Adrenal gland (tissue), 9 donors: ENCODE measurements at regions not wholly inside any gene's neighbourhood (a gene's known extent, or its start where the extent isn't known, plus 50 kb on each side); places are given as distances from the start of the nearest gene placed in this dataset.
"Not testable (repeated sequence)": the region's sequence is repeated elsewhere in the genome, so short reads cannot be mapped to it uniquely, and the experiment has no call there.

Experiments
- DNase-seq, 7 donors: peaks; one replicate each; pipeline ENCODE4 v3.0.0-alpha.2; 2019 to 2020
- H3K27ac ChIP-seq, 5 donors: fragments of 200-600 bp; sonication (generic) in 4 of 5; 1 replicate in 3 of 5; 2 replicates in 2 of 5; pipeline versions ENCODE4 v1.5.1 to v1.8.0; 2016 to 2020; ENCODE audit warnings: mild to moderate bottlenecking in 1 of 5
- H3K27me3 ChIP-seq: fragments of 200-600 bp; 2 replicates; pipeline ENCODE4 v1.8.0; 2021
- H3K36me3 ChIP-seq, 2 donors: fragments of 200-600 bp; replicated peaks in 1 of 2; 1 replicate in 1 of 2; 2 replicates in 1 of 2; pipeline versions ENCODE4 v1.5.1 to v1.8.0; 2018 to 2022
- H3K4me1 ChIP-seq, 2 donors: fragments of 200-600 bp; replicated peaks in 1 of 2; 1 replicate in 1 of 2; 2 replicates in 1 of 2; pipeline versions ENCODE4 v1.5.1 to v1.8.0; 2018 to 2021
- H3K4me3 ChIP-seq, 4 donors: fragments of 200-600 bp; sonication (generic) in 3 of 4; one replicate each; pipeline ENCODE4 v1.5.1; 2016 to 2018
- H3K9me3 ChIP-seq, 3 donors: fragments of 200-600 bp; sonication (generic) in 1 of 3; replicated peaks in 1 of 3; 1 replicate in 2 of 3; 2 replicates in 1 of 3; pipeline versions ENCODE4 v1.5.1 to v1.8.0; 2016 to 2021
- POLR2A ChIP-seq, 2 donors: fragments of 450-650 bp; IDR thresholded peaks; one replicate each; pipeline ENCODE4 v1.6.1; 2017; ENCODE audit warnings: antibody characterized with exemption in 2 of 2, mild to moderate bottlenecking in 2 of 2, moderate library complexity in 1 of 2
- WGBS, 4 donors: extraction: QIAGEN DNeasy Blood & Tissue Kit in 2 of 4; methylation state at CpG; one replicate each; pipeline versions ENCODE4 v1.1.5 to v1.1.7; 2013 to 2017; 5-methylcytosine and 5-hydroxymethylcytosine counted together
- intact Hi-C, 2 donors: fragments of 100-400 bp; cut with DNase I; formaldehyde crosslinking; loops; one replicate each; pipeline versions ENCODE4 v1.14.1 to v1.15.0; 2022 to 2023
- TF ChIP-seq, protein P1 (sequence below), 6 experiments: fragments of 450-650 bp in 4 of 6; fragments of 200-600 bp in 2 of 6; sonication (generic) in 1 of 6; IDR thresholded peaks; 1 replicate in 5 of 6; 2 replicates in 1 of 6; pipeline versions ENCODE4 v1.5.1 to v1.8.0; 2016 to 2021; ENCODE audit warnings: antibody characterized with exemption in 6 of 6, mild to moderate bottlenecking in 2 of 6, moderate library complexity in 1 of 6
- donor health status: healthy with polysubstance abuse.
- donor health status: Bipolar disorder and iron deficiency.
- donor health status: DM: yes; HTN: yes; CAD: no.
- donor health status: DM: no; HTN: no; CAD: no.
- donor health status: DM: no; HTN: no; CAD: no.

DNA sequence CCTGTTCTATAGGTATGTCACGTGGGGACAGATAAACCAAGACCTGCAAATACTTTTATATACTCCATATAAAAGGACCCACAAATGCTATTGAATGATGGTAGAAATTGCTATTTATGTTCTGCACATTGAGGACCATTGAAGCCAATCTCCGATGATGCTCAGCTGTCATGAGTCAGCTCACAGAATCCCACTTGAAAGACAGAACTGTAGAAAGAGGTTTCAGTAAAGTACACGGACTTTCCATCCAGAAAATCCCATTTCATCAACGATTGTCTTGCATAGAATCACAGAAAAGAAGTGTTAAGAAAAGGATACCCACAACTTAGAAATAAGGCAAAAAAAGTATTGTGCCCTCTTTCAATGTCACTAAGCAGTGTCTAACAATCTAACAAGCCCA is 169.0 kb upstream of the COPS8 start:
- no peak for DNase-seq
- TF ChIP-seq, protein P1, sequence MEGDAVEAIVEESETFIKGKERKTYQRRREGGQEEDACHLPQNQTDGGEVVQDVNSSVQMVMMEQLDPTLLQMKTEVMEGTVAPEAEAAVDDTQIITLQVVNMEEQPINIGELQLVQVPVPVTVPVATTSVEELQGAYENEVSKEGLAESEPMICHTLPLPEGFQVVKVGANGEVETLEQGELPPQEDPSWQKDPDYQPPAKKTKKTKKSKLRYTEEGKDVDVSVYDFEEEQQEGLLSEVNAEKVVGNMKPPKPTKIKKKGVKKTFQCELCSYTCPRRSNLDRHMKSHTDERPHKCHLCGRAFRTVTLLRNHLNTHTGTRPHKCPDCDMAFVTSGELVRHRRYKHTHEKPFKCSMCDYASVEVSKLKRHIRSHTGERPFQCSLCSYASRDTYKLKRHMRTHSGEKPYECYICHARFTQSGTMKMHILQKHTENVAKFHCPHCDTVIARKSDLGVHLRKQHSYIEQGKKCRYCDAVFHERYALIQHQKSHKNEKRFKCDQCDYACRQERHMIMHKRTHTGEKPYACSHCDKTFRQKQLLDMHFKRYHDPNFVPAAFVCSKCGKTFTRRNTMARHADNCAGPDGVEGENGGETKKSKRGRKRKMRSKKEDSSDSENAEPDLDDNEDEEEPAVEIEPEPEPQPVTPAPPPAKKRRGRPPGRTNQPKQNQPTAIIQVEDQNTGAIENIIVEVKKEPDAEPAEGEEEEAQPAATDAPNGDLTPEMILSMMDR (IDR thresholded peaks at IDR 0.05) = no peak
- H3K36me3 ChIP-seq = no peaks in the 10 kb centered on the region
- no peak overlapping the region for H3K4me3 ChIP-seq
- intact Hi-C loops = no loop called here
- WGBS, 4 donors = 72 to 88% (median 82%) methylated on average over 4 of the region's 4 CpGs
- no peaks in the 10 kb centered on the region for H3K27me3 ChIP-seq
- H3K9me3 ChIP-seq = no peaks in the 10 kb centered on the region
- no peaks in the 10 kb centered on the region for H3K4me1 ChIP-seq
- no peak overlapping the region for H3K27ac ChIP-seq

DNA sequence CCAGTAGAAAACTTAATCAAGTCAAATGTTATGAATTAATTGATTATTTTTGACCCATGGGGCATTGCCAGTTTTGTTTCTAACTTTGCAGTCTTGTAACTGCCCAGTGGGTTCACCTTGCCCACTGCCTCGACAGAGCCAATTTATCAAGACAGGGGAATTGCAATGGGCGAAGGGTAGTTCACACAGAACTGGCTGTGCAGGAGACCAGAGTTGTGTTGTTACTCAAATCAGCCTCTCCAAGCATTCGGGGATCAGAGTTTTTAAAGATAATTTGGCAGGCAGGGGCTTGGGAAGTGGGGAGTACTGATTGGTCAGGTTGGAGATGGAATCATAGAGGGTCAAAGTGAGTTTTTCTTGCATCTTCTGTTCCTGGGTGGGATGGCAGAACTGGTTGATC is 168.5 kb upstream of the COPS8 start:
- TF ChIP-seq, protein P1 (IDR thresholded peaks at IDR 0.05) = no peak
- no peak for TF ChIP-seq POLR2A (IDR thresholded peaks at IDR 0.05)
- WGBS, 4 donors = 70 to 88% (median 85%) methylated on average over 3 of the region's 3 CpGs

DNA sequence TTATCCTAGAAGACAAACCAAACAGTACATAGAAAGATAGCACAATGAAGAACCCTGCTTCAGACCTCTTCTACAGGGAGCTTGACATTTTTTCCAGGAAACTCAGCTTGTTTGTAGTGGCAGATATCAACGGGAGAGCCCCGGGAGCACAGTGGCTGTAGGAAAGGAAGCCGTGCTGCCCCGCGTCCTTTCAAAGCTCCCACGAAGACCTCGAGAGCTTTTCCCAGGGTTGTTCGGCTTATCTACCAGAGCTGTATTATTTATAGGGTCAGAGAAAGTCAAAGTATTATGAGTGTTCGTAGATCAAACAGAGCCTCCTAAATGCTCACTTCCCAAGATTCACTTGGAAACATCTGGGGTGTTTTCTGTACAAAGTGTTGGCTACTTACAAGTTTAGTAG is 167.1 kb upstream of the COPS8 start:
- Histone ChIP-seq H3K36me3 (no peaks in the 10 kb centered on the region), H3K4me3 (no peak overlapping the region), H3K4me1 (no peaks in the 10 kb centered on the region), H3K27me3 (no peaks in the 10 kb centered on the region), H3K9me3 (no peaks in the 10 kb centered on the region), H3K27ac (no peak overlapping the region)
- TF ChIP-seq, protein P1 (IDR thresholded peaks at IDR 0.05) = no peak
- TF ChIP-seq POLR2A (IDR thresholded peaks at IDR 0.05) = no peak
- intact Hi-C loops = no loop called here
- DNase-seq = peak in 1 of 7 donors; percentile 9
- WGBS, 4 donors = 19 to 28% (median 23%) methylated on average over 9 of the region's 9 CpGs

More for the DNA sequence above, 168.5 kb upstream of the COPS8 start:
- Histone ChIP-seq H3K36me3 (no peaks in the 10 kb centered on the region), H3K4me3 (no peak overlapping the region), H3K27ac (no peak overlapping the region), H3K27me3 (no peaks in the 10 kb centered on the region), H3K4me1 (no peaks in the 10 kb centered on the region), H3K9me3 (no peaks in the 10 kb centered on the region)
- intact Hi-C loops = no loop called here
- no peak for DNase-seq

DNA sequence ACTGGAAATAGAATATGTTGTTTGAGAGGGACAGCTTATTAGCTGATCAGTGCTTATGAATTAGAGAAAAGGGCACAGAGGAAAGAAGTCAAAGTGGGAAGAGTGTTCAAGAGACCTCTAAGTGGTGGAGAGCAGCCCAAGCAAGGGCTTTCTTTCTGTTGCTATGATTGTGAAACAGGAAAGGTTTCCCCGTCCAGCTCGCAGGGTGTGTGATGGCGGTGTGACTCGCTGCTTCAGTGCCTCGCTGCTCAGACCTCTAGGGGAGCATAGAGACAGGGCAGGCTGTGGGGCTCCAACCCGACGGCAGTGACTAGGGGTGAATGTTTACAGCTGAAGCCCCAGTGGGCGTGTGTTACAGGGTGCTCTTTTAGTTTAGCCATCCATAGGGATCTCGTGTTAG is 166.5 kb upstream of the COPS8 start:
- H3K9me3 ChIP-seq = no peaks in the 10 kb centered on the region
- no peak overlapping the region for H3K4me3 ChIP-seq
- H3K4me1 ChIP-seq = no peaks in the 10 kb centered on the region
- TF ChIP-seq, protein P1 (IDR thresholded peaks at IDR 0.05) = no peak
- TF ChIP-seq POLR2A (IDR thresholded peaks at IDR 0.05) = no peak
- no peak overlapping the region for H3K27ac ChIP-seq
- H3K27me3 ChIP-seq = no peaks in the 10 kb centered on the region
- peak in 1 of 7 donors; percentile 8 for DNase-seq
- 71 to 86% (median 78%) methylated on average over 9 of the region's 9 CpGs for WGBS, 4 donors
- no peaks in the 10 kb centered on the region for H3K36me3 ChIP-seq
- intact Hi-C loops = no loop called here

DNA sequence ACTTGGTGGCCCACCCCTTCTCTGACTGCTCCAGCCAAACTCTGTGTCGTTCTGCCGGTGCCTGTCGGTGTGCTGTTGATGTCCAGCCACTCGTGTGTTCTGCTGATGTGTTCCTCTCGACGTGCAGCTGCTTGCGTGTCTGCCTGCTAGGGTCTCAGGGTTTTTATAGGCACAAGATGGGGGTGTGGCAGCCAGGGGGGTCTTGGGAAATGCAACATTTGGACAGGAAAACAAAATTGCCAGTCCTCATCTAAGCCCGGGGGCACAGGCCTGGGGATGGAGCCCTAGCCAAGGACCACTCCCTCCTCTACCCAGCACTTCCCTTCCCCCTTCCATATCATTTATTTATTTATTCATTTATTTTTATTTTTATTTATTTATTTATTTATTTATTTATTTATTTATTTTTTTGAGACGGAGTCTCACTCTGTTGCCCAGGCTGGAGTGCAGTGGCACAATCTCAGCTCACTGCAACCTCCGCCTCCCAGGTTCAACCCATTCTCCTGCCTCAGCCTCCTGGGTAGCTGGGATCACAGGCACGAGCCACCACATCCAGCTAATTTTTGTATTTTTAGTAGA is 165.8 kb upstream of the COPS8 start:
- H3K9me3 ChIP-seq, H3K4me1 ChIP-seq, H3K27me3 ChIP-seq, H3K4me3 ChIP-seq, intact Hi-C loops, DNase-seq, H3K27ac ChIP-seq, H3K36me3 ChIP-seq: not testable (repeated sequence)
- 91 to 95% (median 93%) methylated on average over 7 to 11 of the region's 11 CpGs for WGBS, 4 donors
